ENCODE measurements at regions not wholly inside any gene's neighbourhood (a gene's known extent, or its start where the extent isn't known, plus 50 kb on each side); places are given as distances from the start of the nearest gene placed in this dataset.

DNA sequence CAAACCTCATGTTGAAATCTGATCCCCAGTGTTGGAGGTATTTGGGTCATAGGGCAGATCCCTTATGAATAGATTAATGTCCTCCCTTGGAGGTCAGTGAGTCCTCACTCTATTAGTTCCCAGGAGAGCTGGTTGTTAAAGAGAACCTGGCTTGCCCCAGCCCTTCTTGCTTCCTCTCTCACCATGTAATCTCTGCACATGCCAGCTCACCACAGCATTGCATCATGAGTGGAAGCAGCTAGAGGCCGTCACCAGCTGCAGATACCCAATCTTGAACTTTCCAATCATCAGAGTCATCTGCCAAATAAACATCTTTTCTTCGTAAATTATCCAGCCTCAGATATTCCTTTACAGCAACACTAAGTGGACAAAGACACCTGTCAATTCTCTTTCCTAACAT, 161.8 kb upstream of the IGF1 start:
- TF ChIP-seq POLR2A (IDR thresholded peaks at IDR 0.05; ENCODE audit: low read depth, low read length) (no peak), POLR2AphosphoS5 (IDR thresholded peaks at IDR 0.05; ENCODE audit: low read depth, low read length) (no peak)

All from GM12892 (cell line).